ENCODE measurements at regions not wholly inside any gene's neighbourhood (a gene's known extent, or its start where the extent isn't known, plus 50 kb on each side); places are given as distances from the start of the nearest gene placed in this dataset.

DNA sequence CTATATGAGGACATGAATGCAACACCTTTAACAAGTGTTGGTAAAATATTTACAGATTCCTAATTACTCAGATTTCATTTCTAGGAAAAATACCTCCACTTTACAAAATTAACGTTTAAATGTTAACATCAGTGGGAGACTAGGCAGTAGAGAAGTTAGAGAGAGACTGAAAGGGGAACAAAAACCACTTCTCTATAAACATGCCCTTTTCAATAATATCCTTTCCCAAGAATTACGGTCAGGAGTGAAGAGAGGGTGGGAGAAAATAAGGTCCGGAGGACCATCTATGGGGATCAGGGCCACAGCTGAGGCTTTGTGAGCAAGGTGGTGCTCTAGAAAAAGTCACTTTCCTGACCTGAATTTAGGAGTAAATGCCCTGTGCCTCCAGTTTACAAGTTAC lies 65.3 kb upstream of the WIPF1 start:
- intact Hi-C loops (cut with micrococcal nuclease): no loop called here
- CTCF ChIA-PET: no interaction called here
- Histone ChIP-seq H3K4me2 (ENCODE audit: low read length) (no peak overlapping the region), H4K20me1 (ENCODE audit: insufficient read depth) (no peaks in the 10 kb centered on the region), H2AFZ (ENCODE audit: low read depth, low read length, poor library complexity, severe bottlenecking) (no peak overlapping the region), H3K4me3 (replicated peaks in 1 of 2; ENCODE audit: low read depth in 1 of 2, low read length in 2 of 2) (no peak overlapping the region), H3K79me2 (ENCODE audit: insufficient read depth, low read length) (no peaks in the 10 kb centered on the region), H3K27me3 (ENCODE audit: insufficient read depth, low read length) (no peaks in the 10 kb centered on the region), H3K36me3 (ENCODE audit: control insufficient read depth in 1 of 2, insufficient read depth in 2 of 2, low read length in 2 of 2) (no peaks in the 10 kb centered on the region), H3K9me3 (ENCODE audit: control insufficient read depth in 1 of 2, insufficient read depth in 1 of 2, low read depth in 1 of 2, low read length in 2 of 2) (no peaks in the 10 kb centered on the region), H3K9ac (ENCODE audit: low read length) (no peak overlapping the region), H3K9me2 (ENCODE audit: insufficient read depth) (no peaks in the 10 kb centered on the region), H3K27ac (ENCODE audit: low read depth, low read length) (no peak overlapping the region), H3K4me1 (ENCODE audit: control insufficient read depth in 1 of 2, insufficient read depth in 2 of 2, low read length in 2 of 2) (no peaks in the 10 kb centered on the region)
- no TSS peak for BruUV-seq (replicated peaks)
- no peak for DNase-seq (ENCODE audit: low read depth, low spot score)
- POLR2A ChIA-PET: no interaction called here
- no peak for ATAC-seq
- TF ChIP-seq ZNF274 (IDR thresholded peaks at IDR 0.05; ENCODE audit: low read depth, low read length) (no peak), CBX3 (IDR thresholded peaks at IDR 0.05; ENCODE audit: low read depth) (no peak)
- TF ChIP-seq, protein P1, sequence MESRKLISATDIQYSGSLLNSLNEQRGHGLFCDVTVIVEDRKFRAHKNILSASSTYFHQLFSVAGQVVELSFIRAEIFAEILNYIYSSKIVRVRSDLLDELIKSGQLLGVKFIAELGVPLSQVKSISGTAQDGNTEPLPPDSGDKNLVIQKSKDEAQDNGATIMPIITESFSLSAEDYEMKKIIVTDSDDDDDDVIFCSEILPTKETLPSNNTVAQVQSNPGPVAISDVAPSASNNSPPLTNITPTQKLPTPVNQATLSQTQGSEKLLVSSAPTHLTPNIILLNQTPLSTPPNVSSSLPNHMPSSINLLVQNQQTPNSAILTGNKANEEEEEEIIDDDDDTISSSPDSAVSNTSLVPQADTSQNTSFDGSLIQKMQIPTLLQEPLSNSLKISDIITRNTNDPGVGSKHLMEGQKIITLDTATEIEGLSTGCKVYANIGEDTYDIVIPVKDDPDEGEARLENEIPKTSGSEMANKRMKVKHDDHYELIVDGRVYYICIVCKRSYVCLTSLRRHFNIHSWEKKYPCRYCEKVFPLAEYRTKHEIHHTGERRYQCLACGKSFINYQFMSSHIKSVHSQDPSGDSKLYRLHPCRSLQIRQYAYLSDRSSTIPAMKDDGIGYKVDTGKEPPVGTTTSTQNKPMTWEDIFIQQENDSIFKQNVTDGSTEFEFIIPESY (IDR thresholded peaks at IDR 0.05; ENCODE audit: extremely low read depth, insufficient replicate concordance, low read length): no peak
- RAD21 ChIA-PET (ENCODE audit: low non-redundant PET in 1 of 2, low total read pairs in 2 of 2, uncharacterized antibody in 2 of 2, unreplicated experiment in 2 of 2): no interaction called here

DNA sequence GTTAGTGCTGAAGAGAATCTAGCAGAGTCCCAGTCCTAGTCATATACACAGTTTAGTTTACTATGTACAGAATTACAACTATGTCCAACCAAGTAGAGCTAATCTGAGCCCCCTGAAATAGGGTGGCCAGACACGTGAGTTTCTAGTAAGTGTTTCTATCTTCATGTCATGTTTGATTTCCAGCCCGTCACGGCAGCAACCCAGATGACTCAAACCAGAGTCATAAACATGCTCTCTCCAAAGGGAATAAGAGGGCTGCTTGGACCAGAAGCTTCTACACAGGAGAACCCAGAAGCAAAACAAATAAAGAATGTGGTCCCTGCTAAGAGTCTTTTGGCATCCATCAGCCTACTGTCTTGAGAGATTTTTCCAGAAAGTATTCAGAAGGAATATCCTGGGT lies 64.9 kb upstream of the WIPF1 start:
- DNase-seq (ENCODE audit: low read depth, low spot score): no peak
- intact Hi-C loops (cut with micrococcal nuclease): no loop called here
- no peak for TF ChIP-seq CEBPB (IDR thresholded peaks at IDR 0.05; ENCODE audit: low read depth)
- TF ChIP-seq RAD21 (IDR thresholded peaks at IDR 0.05; ENCODE audit: low read depth): no peak
- no peak for TF ChIP-seq FOSL1 (IDR thresholded peaks at IDR 0.05; ENCODE audit: low read depth)
- no peak for TF ChIP-seq SRF (IDR thresholded peaks at IDR 0.05; ENCODE audit: low read depth)
- TF ChIP-seq EGR1 (IDR thresholded peaks at IDR 0.05; ENCODE audit: low read depth): no peak
- TF ChIP-seq, protein P2, sequence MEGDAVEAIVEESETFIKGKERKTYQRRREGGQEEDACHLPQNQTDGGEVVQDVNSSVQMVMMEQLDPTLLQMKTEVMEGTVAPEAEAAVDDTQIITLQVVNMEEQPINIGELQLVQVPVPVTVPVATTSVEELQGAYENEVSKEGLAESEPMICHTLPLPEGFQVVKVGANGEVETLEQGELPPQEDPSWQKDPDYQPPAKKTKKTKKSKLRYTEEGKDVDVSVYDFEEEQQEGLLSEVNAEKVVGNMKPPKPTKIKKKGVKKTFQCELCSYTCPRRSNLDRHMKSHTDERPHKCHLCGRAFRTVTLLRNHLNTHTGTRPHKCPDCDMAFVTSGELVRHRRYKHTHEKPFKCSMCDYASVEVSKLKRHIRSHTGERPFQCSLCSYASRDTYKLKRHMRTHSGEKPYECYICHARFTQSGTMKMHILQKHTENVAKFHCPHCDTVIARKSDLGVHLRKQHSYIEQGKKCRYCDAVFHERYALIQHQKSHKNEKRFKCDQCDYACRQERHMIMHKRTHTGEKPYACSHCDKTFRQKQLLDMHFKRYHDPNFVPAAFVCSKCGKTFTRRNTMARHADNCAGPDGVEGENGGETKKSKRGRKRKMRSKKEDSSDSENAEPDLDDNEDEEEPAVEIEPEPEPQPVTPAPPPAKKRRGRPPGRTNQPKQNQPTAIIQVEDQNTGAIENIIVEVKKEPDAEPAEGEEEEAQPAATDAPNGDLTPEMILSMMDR (IDR thresholded peaks at IDR 0.05 in 2 of 3, conservative IDR thresholded peaks at IDR 0.05 in 1 of 3; ENCODE audit: borderline replicate concordance in 1 of 3, insufficient read depth in 1 of 3, low read depth in 2 of 3, low read length in 2 of 3): no peak
- TF ChIP-seq EZH2 (IDR thresholded peaks at IDR 0.05): no peak
- TF ChIP-seq ELF1 (IDR thresholded peaks at IDR 0.05; ENCODE audit: borderline replicate concordance, low read depth): no peak
- TF ChIP-seq POLR2AphosphoS5 (IDR thresholded peaks at IDR 0.05; ENCODE audit: low read depth, low read length): no peak
- no peak for TF ChIP-seq SP1 (IDR thresholded peaks at IDR 0.05; ENCODE audit: low read depth)
- no peak for TF ChIP-seq SIN3A (IDR thresholded peaks at IDR 0.05; ENCODE audit: low read depth)
- no peak for TF ChIP-seq YY1 (IDR thresholded peaks at IDR 0.05; ENCODE audit: extremely low read depth, insufficient replicate concordance, low read depth, low read length)
- no peak for TF ChIP-seq ZFX (IDR thresholded peaks at IDR 0.05)
- TF ChIP-seq, protein P3, sequence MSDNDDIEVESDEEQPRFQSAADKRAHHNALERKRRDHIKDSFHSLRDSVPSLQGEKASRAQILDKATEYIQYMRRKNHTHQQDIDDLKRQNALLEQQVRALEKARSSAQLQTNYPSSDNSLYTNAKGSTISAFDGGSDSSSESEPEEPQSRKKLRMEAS (IDR thresholded peaks at IDR 0.05): no peak
- TF ChIP-seq JUND (IDR thresholded peaks at IDR 0.05): no peak

More for the DNA sequence above, 64.9 kb upstream of the WIPF1 start:
- CTCF ChIA-PET: no interaction called here
- Histone ChIP-seq H3K4me2 (ENCODE audit: low read length) (no peak overlapping the region), H4K20me1 (ENCODE audit: insufficient read depth) (no peaks in the 10 kb centered on the region), H3K4me1 (ENCODE audit: control insufficient read depth in 1 of 2, insufficient read depth in 2 of 2, low read length in 2 of 2) (no peaks in the 10 kb centered on the region), H3K9ac (ENCODE audit: low read length) (no peak overlapping the region), H3K27me3 (ENCODE audit: insufficient read depth, low read length) (no peaks in the 10 kb centered on the region), H3K79me2 (ENCODE audit: insufficient read depth, low read length) (no peaks in the 10 kb centered on the region), H3K36me3 (ENCODE audit: control insufficient read depth in 1 of 2, insufficient read depth in 2 of 2, low read length in 2 of 2) (no peaks in the 10 kb centered on the region), H3K9me3 (ENCODE audit: control insufficient read depth in 1 of 2, insufficient read depth in 1 of 2, low read depth in 1 of 2, low read length in 2 of 2) (no peaks in the 10 kb centered on the region), H3K9me2 (ENCODE audit: insufficient read depth) (no peaks in the 10 kb centered on the region), H2AFZ (ENCODE audit: low read depth, low read length, poor library complexity, severe bottlenecking) (no peak overlapping the region), H3K4me3 (replicated peaks in 1 of 2; ENCODE audit: low read depth in 1 of 2, low read length in 2 of 2) (no peak overlapping the region), H3K27ac (ENCODE audit: low read depth, low read length) (no peak overlapping the region)
- RAD21 ChIA-PET (ENCODE audit: low non-redundant PET in 1 of 2, low total read pairs in 2 of 2, uncharacterized antibody in 2 of 2, unreplicated experiment in 2 of 2): no interaction called here
- POLR2A ChIA-PET: no interaction called here
- no peak for ATAC-seq
- no TSS peak for BruUV-seq (replicated peaks)
